Daoy (cell line): ENCODE measurements at regions not wholly inside any gene's neighbourhood (a gene's known extent, or its start where the extent isn't known, plus 50 kb on each side); places are given as distances from the start of the nearest gene placed in this dataset.
"Not testable (repeated sequence)": the region's sequence is repeated elsewhere in the genome, so short reads cannot be mapped to it uniquely, and the experiment has no call there.

Experiments
- DNase-seq: peaks from one replicate; pipeline ENCODE4 v3.0.0-alpha.2; 2015; ENCODE audit warnings: low read depth

DNA sequence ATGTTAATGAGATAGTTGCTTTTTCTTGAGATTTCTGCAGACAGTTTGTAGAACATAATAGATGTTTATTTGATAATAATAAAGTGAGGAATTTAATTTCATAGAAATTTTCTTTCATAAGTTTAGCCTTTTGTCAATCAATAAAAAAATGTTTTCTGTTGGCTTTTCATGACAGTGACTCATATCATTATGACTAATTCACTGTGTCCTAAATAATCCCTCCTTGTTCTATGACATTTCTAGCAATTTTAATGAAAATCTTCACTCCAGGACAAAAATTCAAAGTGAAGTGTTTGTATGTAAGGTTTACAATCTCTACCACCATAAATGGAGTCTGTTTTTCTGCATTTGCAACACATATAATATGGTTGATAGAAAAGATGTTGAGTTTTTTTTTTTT is 109.9 kb downstream of the UTRN start:
- DNase-seq, result no peak

DNA sequence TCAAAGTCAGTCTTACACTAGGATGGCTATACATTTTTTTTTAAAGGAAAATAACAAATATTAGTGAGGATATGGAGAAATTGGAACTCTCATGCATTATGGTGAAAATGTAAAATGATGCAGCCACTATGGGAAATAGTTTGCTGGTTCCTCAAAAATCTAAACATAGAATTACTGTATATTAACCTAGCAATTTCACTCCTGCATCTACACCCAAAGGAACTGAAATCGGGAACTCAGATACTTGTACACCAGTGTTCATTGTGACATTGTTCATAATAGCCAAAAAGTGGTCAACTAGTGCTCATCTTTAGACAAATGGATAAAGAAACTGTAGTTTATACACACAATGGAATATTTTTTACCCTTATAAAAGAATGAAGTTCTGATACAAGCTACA is 110.7 kb downstream of the UTRN start:
- DNase-seq, result no peak

DNA sequence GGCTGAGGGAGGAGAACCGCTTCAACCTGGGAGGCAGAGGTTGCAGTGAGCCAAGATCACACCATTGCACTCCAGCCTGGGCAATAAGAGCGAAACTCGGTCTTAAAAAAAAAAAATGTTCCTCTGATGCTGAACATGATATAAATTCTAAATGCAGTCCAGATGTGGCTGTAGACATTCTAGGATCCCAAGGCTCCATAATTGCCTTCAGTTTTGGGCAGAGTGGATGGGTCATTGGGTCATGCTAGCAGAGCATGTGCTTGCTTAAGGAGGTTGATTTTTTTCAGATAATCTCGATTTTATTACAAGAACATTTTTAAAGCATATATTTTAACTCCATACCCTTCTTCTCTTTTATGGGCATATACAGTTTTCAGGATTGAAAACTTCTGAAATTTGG is 112.0 kb downstream of the UTRN start:
- no peak for DNase-seq

DNA sequence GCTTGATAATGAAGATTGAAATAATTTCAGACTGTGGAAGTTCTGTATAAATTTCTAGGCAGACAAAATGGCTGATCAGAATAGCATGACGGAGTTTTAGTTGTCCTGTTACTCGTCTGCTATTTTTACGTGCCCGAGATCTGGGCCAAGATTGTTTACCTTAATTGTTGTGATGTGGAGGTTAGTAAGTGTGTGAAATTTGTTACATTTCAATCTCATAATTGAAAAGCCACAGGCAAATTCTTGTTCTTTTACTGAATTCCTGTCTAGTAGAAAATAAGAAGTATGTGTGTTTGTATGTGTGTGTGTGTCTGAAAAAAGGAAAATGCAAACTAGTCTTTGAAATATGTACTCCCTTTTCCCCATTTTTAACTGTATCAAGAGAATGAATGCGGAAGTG is 115.2 kb downstream of the UTRN start:
- DNase-seq, result no peak

DNA sequence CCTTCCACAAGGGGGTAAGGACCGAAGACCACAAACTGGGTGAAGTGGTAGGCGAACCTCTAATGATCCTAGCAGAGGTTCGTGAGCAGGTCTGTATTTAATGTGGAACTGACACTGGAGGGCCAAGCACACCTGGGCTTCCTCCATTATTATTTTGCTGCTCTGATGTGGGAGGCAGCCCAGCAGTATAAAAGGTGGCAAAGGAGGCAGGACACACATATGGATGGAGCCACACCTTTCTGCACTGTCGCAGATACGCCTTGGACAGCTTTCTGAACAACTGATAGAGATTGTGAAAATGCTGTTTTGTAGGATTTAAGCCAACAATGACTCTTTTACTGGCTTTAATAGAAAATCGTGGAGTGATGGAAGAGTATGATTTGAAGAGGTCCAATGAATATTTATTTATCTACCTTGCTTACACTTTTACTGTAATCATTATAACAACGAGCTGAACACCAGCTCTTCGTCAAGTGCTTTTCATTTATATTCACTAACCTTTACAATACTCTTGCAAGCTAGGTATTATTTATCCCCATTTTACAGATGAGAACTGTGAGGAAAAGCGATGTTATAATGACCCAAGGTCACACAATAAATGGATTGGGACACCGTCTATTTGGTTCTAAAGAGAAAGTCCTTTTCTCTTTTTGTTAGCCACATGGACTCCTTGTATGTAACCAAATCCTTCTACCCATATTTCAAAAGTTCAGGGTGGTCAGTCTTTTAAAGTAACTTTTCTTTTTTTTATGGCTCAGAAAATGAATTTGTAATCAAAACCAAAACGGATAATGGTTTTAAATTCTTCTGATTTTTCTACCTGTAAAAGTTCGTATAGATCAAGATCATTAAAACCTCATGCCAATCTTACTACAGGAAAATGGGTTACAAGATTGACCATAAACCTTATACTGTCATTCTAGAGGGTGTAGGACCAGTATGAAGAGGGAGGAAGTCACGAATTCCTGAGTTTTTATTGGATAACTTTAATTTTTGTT is 116.9 kb downstream of the UTRN start:
- DNase-seq, result no peak

DNA sequence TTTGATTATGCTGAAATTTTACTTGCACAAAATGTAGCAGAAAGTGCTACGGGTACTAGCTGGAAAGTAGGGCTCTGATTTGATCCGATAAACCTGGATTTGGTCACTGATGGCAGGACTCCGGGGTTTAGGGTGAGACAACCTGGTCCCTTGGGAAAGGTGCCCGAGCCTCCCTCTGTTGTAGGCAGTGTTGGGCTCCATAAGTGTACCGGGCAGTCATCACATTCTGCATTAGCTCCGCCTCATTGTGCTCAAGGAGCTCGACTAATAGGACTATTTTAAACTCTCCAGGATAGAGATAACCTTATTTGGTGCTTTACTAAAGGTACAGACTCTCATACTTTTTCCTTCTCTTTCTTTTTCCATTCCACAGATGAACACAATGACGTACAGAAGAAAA is 117.6 kb downstream of the UTRN start:
- DNase-seq, result no peak

DNA sequence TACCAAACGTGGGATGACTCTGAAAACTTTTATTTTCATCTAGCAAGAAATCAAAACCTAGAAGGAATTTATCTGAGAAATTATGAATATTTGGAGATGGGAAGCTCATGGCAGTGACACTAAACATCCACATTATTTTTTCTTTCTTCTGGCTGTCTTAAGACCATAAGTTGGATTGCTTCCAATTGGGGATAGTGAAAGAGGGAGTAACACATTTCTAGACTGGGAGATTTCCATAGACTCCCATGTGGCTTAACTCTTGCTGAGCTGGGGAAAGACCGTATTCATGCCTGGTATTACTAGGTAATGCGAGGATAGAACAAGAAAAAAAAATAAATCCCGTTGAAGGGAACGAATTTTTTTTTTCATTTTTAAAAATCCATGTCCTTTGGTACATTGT is 120.0 kb downstream of the UTRN start:
- DNase-seq, result no peak

DNA sequence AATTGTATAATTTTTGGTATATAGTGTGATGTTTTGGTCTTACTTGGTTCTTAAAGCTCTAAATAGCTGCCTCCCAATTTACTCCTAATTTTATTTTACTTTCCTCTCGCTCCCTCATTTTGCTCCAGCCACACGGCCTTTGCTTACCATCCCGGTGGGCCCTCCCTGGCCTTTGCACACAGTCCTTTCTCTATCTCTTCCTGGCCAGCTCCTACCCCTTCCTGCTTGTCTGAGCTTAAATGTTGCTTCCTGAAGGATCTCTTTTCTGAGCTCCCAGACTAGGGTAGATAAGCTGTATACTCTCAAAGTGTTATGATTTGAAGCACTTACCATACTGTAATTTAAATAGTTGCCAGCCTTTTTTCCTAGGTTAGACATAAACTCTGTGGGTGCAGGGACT is 121.7 kb downstream of the UTRN start:
- DNase-seq, result no peak

DNA sequence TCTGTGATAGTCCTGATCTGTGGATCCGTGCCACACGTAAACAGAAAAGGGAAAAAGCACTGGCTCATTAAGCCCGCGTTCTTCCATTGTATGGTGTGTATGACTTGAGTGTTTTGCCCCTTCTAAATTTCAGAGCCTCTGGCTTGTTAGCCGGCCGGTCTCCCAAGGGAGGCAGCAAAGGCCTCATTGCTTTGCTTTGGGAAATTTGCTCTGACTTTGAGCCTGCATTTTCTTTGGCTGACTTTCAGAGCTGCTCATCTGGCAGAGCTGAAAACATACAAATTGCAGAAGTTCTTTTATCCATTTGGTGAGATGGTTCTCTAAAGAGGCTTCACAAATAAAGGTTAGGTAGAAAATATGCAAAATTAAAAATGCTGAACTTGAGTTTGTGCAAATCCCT is 123.0 kb downstream of the UTRN start:
- DNase-seq, result no peak

DNA sequence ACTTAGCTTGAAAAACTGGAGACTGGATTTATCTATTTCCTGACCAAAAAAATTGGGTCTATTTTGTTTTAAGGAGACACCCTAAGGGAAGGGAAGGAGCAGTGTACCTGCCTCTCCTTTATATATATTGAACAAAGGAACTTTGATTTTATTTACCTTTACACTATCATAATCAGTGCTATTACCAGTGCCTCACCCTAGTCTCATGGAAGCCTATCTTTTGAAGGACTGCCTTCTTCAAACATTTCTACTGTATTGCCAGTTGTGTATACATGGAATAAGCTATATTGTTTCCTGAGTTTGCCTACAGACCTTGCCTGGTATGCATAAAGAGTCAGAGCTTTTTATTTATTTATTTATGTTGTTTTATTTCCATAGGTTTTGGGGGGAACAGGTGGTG is 124.9 kb downstream of the UTRN start:
- no peak for DNase-seq

DNA sequence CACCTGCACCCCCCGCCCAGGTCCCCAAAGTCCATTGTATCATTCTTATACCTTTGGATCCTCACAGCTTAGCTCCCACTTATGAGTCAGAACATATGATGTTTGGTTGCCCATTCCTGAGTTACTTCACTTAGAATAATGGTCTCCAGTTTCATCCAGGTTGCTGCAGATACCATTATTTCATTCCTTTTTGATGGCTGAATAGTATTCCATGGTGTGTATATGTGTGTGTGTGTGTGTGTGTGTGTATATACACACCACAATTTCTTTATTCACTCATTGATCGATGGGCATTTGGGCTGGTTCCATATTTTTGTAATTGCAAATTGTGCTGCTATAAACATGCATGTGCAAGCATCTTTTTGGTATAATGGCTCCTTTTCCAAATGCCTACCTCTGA is 125.4 kb downstream of the UTRN start:
- DNase-seq, result not testable (repeated sequence)

DNA sequence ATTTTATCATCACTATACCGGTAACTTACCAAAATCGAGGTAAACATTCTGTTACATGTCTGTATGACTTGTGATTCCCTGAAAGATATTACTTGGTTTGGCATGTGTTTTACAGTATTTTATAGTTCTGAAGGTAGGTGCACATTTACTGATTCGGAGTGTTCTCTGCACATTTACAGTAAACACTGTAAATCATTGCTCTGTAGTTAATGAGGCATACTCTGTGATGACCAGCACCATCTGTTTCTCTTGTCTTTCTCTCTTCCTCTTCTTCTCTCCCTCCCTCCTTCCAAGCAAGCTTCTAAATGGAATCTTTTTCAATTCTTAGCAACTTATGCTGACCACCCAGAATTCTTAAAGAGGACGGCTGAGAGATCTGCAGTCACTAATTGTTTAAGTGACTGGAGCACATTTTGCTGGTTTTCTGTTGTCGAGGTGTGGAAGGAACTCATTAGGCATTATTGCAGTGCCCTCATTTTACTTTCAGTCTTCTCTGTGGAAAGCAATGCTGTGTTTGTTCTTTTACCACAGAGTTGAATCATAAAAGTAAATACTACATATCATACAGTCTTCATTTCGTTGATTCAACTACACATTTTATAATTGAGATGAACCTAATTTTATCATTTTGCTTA is 126.5 kb downstream of the UTRN start:
- peak; percentile 13 for DNase-seq

DNA sequence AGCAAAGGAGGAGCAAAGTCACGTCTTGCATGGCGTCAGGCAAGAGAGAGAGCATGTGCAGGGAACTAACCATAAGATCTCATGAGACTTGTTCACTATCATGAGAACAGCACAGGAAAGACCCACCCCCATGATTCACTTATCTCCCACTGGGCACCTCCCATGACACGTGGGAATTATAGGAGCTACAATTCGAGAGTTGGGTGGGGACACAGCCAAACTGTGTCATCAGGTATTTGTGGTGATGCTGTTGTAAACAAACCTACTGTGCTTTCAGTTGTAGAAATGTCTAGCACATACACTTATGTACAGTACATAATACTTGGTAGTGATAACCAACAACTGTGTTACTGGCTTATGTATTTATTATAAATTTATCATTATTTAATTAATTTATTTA is 128.3 kb downstream of the UTRN start:
- peak; percentile 34 for DNase-seq

DNA sequence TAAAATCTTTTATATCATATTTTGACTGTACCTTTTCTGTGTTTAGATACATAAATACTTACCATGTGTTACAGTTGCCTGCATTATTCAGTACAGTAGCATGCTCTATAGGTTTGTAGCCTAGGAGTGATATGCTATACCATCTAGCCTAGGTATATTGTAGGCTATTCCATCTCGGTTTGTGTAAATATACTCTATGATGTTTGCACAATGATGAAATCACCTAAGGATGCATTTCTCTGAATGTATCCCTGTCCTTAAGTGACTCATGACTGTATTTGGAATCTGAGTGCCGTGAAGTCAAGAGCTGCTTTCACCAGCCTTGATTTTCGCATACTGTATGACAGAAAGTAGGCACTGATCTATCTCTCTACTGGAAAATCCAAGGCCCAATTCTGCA is 129.9 kb downstream of the UTRN start:
- peak; percentile 60 for DNase-seq

DNA sequence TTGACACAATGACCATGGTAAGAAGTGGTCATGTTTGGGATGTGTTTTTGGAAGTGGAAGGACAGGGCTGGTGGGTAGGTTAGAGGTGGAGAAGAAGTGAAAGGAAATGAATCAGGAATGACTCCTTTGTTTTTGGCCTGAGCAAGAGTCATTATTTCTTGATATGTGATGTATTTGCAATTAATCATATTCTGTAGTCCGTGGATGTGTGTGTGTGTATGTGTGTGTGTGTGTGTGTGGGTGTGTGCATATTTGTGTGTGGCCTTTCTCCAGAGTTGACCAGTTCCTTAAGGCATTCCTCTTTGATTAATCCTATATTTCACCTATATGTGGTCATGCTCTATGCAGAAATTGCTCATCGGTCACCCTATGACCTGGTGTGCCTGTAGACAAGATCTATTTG is 130.7 kb downstream of the UTRN start:
- DNase-seq, result peak; percentile 43

DNA sequence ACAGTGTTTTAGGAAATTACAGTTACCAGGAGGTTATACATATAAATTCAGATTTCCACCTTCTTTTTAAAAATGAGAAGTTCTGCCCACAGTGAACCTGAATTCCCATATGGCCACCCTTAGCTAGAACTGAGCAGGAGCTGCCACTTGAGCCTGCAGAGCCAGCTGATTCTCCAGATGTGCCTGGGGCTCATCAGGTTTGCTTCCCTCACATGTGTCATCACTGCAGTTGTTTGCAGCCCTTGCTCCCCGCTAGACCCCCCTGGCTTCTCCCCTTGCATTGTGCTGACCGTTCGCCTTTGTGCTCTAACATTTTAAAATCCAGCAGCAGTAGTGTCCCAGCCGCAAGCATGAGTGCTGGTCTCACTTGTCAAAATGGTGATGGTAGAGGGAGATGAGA is 131.1 kb downstream of the UTRN start:
- no peak for DNase-seq

DNA sequence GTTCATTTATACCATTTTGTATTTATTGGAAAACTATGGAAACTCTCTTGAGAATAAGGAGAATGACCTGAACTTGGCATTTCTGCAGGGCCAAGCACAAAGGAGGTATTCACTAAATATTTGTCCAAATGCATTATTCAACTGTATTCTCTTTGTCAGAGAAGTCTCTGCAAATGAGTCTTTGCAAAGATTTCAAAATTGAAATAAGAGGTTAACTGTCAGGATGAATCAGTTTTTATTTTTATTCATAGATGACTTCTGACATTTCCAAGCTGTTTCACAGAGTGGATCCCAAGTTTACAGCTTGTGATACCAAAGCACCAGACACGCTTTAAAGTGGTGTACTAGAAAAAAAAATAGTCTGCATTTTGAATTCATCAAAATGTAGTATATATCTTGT is 131.6 kb downstream of the UTRN start:
- no peak for DNase-seq

DNA sequence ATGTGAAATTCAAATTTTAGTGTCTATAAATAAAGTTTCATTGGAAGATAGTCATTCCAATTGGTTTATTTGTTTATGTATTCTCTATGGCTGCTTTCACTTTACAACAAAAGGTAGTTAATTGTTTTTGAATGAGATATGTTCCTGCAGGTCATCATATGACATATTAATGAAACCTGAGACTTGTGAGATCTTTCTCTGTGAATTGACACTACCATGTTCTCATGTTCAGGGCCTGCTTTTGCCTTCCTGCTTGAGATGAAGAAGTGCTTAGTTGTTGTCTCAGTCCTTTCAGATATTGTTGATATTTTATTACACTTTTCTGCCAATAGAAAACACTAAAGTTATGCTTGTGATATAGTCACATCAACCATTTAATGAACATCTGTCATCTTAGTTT is 132.5 kb downstream of the UTRN start:
- no peak for DNase-seq

DNA sequence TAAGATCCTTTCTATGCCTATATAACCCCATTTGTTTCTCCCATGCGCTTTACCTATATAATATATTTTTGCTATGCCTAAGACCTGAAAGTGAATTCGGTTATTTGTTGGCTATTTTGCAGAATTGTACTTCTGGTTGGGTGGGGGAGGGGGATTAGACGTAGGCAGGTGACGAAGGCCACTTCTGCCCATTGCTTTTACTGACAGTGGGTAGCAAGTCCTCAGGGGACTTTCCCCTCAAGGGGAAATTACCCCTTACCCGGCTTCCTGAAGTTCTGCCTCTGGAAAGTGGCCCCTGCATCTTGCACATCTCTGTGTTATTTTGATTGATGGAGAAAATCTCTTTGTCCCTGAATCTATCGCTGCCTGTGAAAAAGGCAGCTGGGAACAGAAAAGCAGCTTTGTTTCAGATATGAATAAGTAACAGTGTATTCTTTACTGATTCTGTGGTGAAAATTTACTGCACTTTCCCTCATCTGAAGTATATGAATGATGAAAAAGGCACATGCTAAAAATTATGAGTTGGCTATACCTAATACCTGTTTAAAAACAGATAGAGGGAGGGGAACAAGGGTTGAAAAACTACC is 133.9 kb downstream of the UTRN start:
- no peak for DNase-seq

DNA sequence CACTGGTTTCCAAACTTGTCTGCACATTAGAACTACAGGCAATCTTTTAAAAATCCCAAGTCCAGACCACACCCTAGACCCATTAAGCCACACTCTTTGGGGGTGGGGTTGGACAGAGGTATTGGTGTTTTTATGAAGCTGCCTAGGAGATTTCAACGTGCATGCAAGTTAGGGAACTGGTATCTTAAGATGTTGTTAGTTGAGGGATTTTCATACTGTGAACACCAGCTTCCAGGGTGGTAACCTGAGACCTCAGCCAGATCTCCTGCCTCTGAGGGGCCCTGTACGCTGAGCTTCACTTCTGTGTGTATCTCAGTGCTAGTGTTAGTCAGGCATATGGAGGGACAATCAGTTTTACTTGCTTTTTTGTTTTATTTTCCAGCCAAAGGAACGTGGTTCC is 138.0 kb downstream of the UTRN start:
- no peak for DNase-seq

DNA sequence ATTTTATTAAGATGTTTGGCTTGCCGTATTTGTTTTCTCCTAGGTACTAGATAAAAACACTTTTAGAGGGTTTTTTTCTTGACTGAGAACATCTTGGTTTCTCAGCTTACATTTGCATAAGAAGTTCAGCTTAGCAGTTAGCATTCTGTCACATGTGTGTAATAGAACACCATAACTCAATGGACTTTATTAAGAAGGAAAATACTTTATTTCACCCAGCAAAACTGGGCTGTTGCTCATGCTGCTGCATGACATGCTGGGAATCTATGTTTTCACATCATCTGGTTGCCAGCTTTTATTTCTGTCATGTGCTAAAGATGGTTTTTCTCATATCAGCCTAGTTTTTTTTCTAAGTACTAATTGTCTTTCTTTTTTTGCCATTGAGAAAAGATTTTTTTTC is 144.6 kb downstream of the UTRN start:
- DNase-seq, result no peak

DNA sequence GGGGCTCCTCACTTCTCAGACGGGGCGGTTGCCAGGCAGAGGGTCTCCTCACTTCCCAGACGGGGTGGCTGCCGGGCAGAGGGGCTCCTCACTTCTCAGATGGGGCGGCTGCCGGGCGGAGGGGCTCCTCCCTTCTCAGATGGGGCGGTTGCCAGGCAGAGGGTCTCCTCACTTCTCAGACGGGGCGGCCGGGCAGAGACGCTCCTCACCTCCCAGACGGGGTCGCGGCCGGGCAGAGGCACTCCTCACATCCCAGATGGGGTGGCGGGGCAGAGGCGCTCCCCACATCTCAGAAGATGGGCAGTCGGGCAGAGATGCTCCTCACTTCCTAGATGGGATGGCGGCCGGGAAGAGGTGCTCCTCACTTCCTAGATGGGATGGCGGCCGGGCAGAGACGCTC is 148.3 kb downstream of the UTRN start:
- not testable (repeated sequence) for DNase-seq
